ENCODE measurements at regions not wholly inside any gene's neighbourhood (a gene's known extent, or its start where the extent isn't known, plus 50 kb on each side); places are given as distances from the start of the nearest gene placed in this dataset.

DNA sequence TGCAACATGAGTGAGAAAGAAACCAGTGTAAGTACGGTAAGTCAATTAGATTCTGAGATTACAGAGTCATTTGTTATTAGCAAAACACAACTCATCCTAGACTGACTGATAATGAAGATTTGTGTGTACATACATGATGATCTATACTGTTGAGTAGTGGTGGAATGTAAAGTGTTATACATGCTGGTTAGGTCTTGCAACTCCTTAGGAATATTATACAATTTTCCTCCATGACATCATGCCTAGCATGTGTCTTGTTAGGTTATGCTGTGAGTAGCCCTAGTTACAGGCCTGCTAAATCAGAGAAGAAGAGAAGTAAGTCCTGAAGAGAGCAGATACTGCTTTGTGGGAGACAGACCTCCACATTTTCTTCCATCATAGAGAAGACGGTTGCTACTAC, 880.6 kb downstream of the LUZP2 start:
- Histone ChIP-seq H2AFZ (ENCODE audit: low read depth, low read length) (no peak overlapping the region), H3K27ac (ENCODE audit: low read length) (no peak overlapping the region), H3K27me3 (ENCODE audit: low read depth, low read length) (no peaks in the 10 kb centered on the region), H3K9ac (ENCODE audit: low read length) (no peak overlapping the region), H4K20me1 (ENCODE audit: insufficient read depth, low read length) (no peaks in the 10 kb centered on the region), H3K79me2 (ENCODE audit: low read length) (no peaks in the 10 kb centered on the region), H3K4me2 (ENCODE audit: low read length) (no peak overlapping the region), H3K36me3 (replicated peaks; ENCODE audit: low read depth, low read length) (no peaks in the 10 kb centered on the region), H3K4me3 (ENCODE audit: low read length) (no peak overlapping the region), H3K4me1 (ENCODE audit: low read length) (no peaks in the 10 kb centered on the region), H3K9me3 (ENCODE audit: insufficient read depth, low read length) (no peaks in the 10 kb centered on the region)
- TF ChIP-seq, protein P1, sequence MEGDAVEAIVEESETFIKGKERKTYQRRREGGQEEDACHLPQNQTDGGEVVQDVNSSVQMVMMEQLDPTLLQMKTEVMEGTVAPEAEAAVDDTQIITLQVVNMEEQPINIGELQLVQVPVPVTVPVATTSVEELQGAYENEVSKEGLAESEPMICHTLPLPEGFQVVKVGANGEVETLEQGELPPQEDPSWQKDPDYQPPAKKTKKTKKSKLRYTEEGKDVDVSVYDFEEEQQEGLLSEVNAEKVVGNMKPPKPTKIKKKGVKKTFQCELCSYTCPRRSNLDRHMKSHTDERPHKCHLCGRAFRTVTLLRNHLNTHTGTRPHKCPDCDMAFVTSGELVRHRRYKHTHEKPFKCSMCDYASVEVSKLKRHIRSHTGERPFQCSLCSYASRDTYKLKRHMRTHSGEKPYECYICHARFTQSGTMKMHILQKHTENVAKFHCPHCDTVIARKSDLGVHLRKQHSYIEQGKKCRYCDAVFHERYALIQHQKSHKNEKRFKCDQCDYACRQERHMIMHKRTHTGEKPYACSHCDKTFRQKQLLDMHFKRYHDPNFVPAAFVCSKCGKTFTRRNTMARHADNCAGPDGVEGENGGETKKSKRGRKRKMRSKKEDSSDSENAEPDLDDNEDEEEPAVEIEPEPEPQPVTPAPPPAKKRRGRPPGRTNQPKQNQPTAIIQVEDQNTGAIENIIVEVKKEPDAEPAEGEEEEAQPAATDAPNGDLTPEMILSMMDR (IDR thresholded peaks at IDR 0.05; ENCODE audit: low read depth, low read length), result no peak
- no peak for TF ChIP-seq EZH2phosphoT487 (IDR thresholded peaks at IDR 0.05; ENCODE audit: low read depth)

DNA sequence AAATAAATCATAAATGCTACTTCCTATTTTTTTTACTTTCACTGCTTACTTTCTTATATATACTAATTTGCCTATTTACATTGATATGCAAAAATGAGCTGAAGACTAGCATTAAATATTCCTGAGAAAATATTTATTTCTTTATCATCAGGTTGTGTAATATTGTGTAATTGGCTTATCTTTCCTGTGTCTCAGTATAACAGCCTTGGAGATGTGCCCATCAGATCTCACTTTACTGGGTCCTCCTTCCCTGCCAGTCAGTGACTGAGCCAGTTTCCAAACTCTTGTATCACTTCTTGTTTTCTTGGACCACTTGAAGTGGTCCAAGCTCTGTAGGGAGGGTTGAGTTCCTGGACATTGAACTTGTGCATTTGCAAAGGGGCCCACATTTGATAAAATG, 900.0 kb downstream of the LUZP2 start:
- Histone ChIP-seq H3K27me3 (ENCODE audit: low read depth, low read length) (no peaks in the 10 kb centered on the region), H3K4me3 (ENCODE audit: low read length) (no peak overlapping the region), H3K36me3 (replicated peaks; ENCODE audit: low read depth, low read length) (no peaks in the 10 kb centered on the region), H3K9ac (ENCODE audit: low read length) (no peak overlapping the region), H4K20me1 (ENCODE audit: insufficient read depth, low read length) (no peaks in the 10 kb centered on the region), H3K79me2 (ENCODE audit: low read length) (no peaks in the 10 kb centered on the region), H3K9me3 (ENCODE audit: insufficient read depth, low read length) (no peaks in the 10 kb centered on the region), H3K4me1 (ENCODE audit: low read length) (peaks cover 9% of the 10 kb centered on the region), H2AFZ (ENCODE audit: low read depth, low read length) (no peak overlapping the region), H3K4me2 (ENCODE audit: low read length) (no peak overlapping the region), H3K27ac (ENCODE audit: low read length) (no peak overlapping the region)
- no peak for TF ChIP-seq EZH2phosphoT487 (IDR thresholded peaks at IDR 0.05; ENCODE audit: low read depth)
- TF ChIP-seq, protein P1 (IDR thresholded peaks at IDR 0.05; ENCODE audit: low read depth, low read length), result no peak

DNA sequence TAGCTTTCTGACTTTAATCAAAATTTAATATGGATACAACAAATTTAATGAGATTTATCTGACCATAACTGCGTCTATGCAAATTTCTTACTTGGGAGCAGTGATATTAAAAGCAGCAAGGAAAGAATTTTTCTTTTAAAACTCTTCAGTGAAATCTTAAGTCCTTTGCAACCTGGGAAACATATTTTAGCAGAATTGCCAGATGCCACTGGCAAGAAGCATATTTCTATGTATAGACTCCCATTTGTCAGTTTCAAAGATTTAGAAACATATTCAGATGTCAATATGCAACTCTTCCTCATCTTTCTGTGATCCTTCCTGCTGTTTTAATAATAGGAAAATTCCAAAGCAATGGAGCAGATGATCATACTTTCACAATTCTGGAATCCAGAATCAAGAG, 911.3 kb downstream of the LUZP2 start:
- no peak overlapping the region for H3K4me2 ChIP-seq (ENCODE audit: low read length)
- H3K4me1 ChIP-seq (ENCODE audit: low read length), result no peaks in the 10 kb centered on the region
- TF ChIP-seq EZH2phosphoT487 (IDR thresholded peaks at IDR 0.05; ENCODE audit: low read depth), result no peak
- TF ChIP-seq, protein P1 (IDR thresholded peaks at IDR 0.05; ENCODE audit: low read depth, low read length), result no peak
- H3K4me3 ChIP-seq (ENCODE audit: low read length), result no peak overlapping the region
- H3K9ac ChIP-seq (ENCODE audit: low read length), result no peak overlapping the region
- no peaks in the 10 kb centered on the region for H3K79me2 ChIP-seq (ENCODE audit: low read length)
- no peaks in the 10 kb centered on the region for H3K36me3 ChIP-seq (replicated peaks; ENCODE audit: low read depth, low read length)
- no peak overlapping the region for H2AFZ ChIP-seq (ENCODE audit: low read depth, low read length)
- no peaks in the 10 kb centered on the region for H4K20me1 ChIP-seq (ENCODE audit: insufficient read depth, low read length)
- no peak overlapping the region for H3K27ac ChIP-seq (ENCODE audit: low read length)
- no peaks in the 10 kb centered on the region for H3K27me3 ChIP-seq (ENCODE audit: low read depth, low read length)
- H3K9me3 ChIP-seq (ENCODE audit: insufficient read depth, low read length), result no peaks in the 10 kb centered on the region

DNA sequence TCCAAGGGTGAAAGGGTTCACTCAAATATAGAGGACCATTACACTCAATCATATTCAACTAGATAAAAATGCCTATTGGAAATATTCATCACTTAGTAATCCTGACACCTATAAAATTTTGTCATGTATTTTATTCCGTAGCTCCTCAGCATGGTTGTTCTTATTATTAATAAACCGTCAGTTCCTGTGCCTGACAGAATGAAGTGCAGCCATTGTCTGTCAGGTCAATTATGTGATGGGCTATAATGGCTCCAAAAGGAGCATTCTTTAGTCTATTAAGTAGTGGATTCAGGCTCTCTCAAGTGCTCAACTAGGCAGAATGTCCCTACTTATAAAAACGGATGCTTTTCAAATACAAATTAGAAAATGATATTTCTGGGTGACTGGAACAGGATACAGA, 916.1 kb upstream of the ANO3 start:
- TF ChIP-seq EZH2phosphoT487 (IDR thresholded peaks at IDR 0.05; ENCODE audit: low read depth), result no peak
- TF ChIP-seq, protein P1 (IDR thresholded peaks at IDR 0.05; ENCODE audit: low read depth, low read length), result no peak
- H3K9ac ChIP-seq (ENCODE audit: low read length), result no peak overlapping the region
- H3K27ac ChIP-seq (ENCODE audit: low read length), result no peak overlapping the region
- no peak overlapping the region for H2AFZ ChIP-seq (ENCODE audit: low read depth, low read length)
- H3K79me2 ChIP-seq (ENCODE audit: low read length), result no peaks in the 10 kb centered on the region
- H3K27me3 ChIP-seq (ENCODE audit: low read depth, low read length), result no peaks in the 10 kb centered on the region
- no peaks in the 10 kb centered on the region for H4K20me1 ChIP-seq (ENCODE audit: insufficient read depth, low read length)
- H3K4me2 ChIP-seq (ENCODE audit: low read length), result no peak overlapping the region
- H3K36me3 ChIP-seq (replicated peaks; ENCODE audit: low read depth, low read length), result no peaks in the 10 kb centered on the region
- H3K4me3 ChIP-seq (ENCODE audit: low read length), result no peak overlapping the region
- H3K4me1 ChIP-seq (ENCODE audit: low read length), result no peaks in the 10 kb centered on the region
- H3K9me3 ChIP-seq (ENCODE audit: insufficient read depth, low read length), result no peaks in the 10 kb centered on the region
